Stimulated activated CD8-positive, alpha-beta memory T cell treated with anti-CD3 and anti-CD28 coated beads, Interleukin-12 subunit alpha, Interleukin-12 subunit beta, amount 100 ng/mL, for 1 hour (primary cell): ENCODE measurements at regions not wholly inside any gene's neighbourhood (a gene's known extent, or its start where the extent isn't known, plus 50 kb on each side); places are given as distances from the start of the nearest gene placed in this dataset.

Source experiments
- DNase-seq: peaks from one replicate; pipeline ENCODE4 v3.0.0-alpha.2; 2020; ENCODE audit warnings: low read depth

- no peak for DNase-seq
Observed at GRCh38 chr2:12207491-12207890, 461.1 kb downstream of the LPIN1 start.

- DNase-seq = no peak
Observed at GRCh38 chr2:12210016-12210933, 463.8 kb downstream of the LPIN1 start.

GRCh38 chr2:12211326-12212175 lies 465.1 kb downstream of the LPIN1 start:
- no peak for DNase-seq

GRCh38 chr2:12212841-12213597 lies 466.6 kb downstream of the LPIN1 start:
- no peak for DNase-seq

GRCh38 chr2:12217175-12217574 lies 470.7 kb downstream of the LPIN1 start:
- no peak for DNase-seq

- DNase-seq = no peak
Observed at GRCh38 chr2:12219761-12220160, 473.3 kb downstream of the LPIN1 start.

- no peak for DNase-seq
Observed at GRCh38 chr2:12221584-12221983, 475.2 kb downstream of the LPIN1 start.

GRCh38 chr2:12222554-12222953 lies 476.1 kb downstream of the LPIN1 start:
- no peak for DNase-seq

GRCh38 chr2:12223732-12224131 lies 477.3 kb downstream of the LPIN1 start:
- DNase-seq = no peak

GRCh38 chr2:12226653-12227052 lies 480.2 kb downstream of the LPIN1 start:
- no peak for DNase-seq

- DNase-seq = no peak
Observed at GRCh38 chr2:12227941-12228608, 481.6 kb downstream of the LPIN1 start.

- DNase-seq = no peak
Observed at GRCh38 chr2:12231288-12231687, 484.9 kb downstream of the LPIN1 start.

- DNase-seq = no peak
Observed at GRCh38 chr2:12232876-12233275, 483.9 kb upstream of the TRIB2 start.

GRCh38 chr2:12236136-12236844 lies 480.4 kb upstream of the TRIB2 start:
- DNase-seq = no peak

- DNase-seq = no peak
Observed at GRCh38 chr2:12240206-12240605, 476.5 kb upstream of the TRIB2 start.

- no peak for DNase-seq
Observed at GRCh38 chr2:12243381-12243780, 473.4 kb upstream of the TRIB2 start.

- DNase-seq = no peak
Observed at GRCh38 chr2:12244070-12244469, 472.7 kb upstream of the TRIB2 start.

GRCh38 chr2:12251121-12251520 lies 465.6 kb upstream of the TRIB2 start:
- DNase-seq = no peak

- DNase-seq = no peak
Observed at GRCh38 chr2:12251749-12252148, 465.0 kb upstream of the TRIB2 start.

- no peak for DNase-seq
Observed at GRCh38 chr2:12253167-12253778, 463.5 kb upstream of the TRIB2 start.
